SK-N-SH treated with all-trans-retinoic acid at 6 μM for 48 hours (cell line): ENCODE measurements at regions not wholly inside any gene's neighbourhood (a gene's known extent, or its start where the extent isn't known, plus 50 kb on each side); places are given as distances from the start of the nearest gene placed in this dataset.
A peak's percentile ranks its signal among the peaks of the same experiment; 100 is the strongest.

Source experiments
- ATAC-seq: fragments of 200-7000 bp; cut with Tn5 transposase; 3 replicates; pipeline ENCODE4 v1.9.1; 2020; ENCODE audit warnings: mild to moderate bottlenecking, moderate library complexity
- ARNTL ChIP-seq: fragments of 450-650 bp; formaldehyde crosslinking; IDR thresholded peaks from 2 replicates; pipeline ENCODE4 v1.5.0; 2020; ENCODE audit warnings: low read depth, mild to moderate bottlenecking, moderate library complexity, borderline replicate concordance
- BACH2 ChIP-seq: fragments of 250-450 bp; sonication (Bioruptor Pico); IDR thresholded peaks from 2 replicates; pipeline ENCODE4 v1.9.0; 2021; ENCODE audit warnings: mild to moderate bottlenecking, borderline replicate concordance
- CSDC2 ChIP-seq: fragments of 250-450 bp; sonication (Bioruptor Pico); IDR thresholded peaks from 2 replicates; pipeline ENCODE4 v1.5.0; 2020; ENCODE audit warnings: mild to moderate bottlenecking, moderate library complexity
- ESRRG ChIP-seq: fragments of 250-450 bp; sonication (Bioruptor Pico); IDR thresholded peaks from 2 replicates; pipeline ENCODE4 v1.6.1; 2021; ENCODE audit warnings: mild to moderate bottlenecking
- GLIS3 ChIP-seq: fragments of 250-450 bp; sonication (Bioruptor Pico); IDR thresholded peaks from 2 replicates; pipeline ENCODE4 v1.5.0; 2020; ENCODE audit warnings: mild to moderate bottlenecking, moderate library complexity
- ISL1 ChIP-seq: fragments of 250-450 bp; sonication (Bioruptor Pico); IDR thresholded peaks from 2 replicates; pipeline ENCODE4 v2.1.2; 2022; ENCODE audit warnings: mild to moderate bottlenecking, moderate library complexity
- OSR1 ChIP-seq: fragments of 250-450 bp; sonication (Bioruptor Pico); IDR thresholded peaks from 2 replicates; pipeline ENCODE4 v1.8.0; 2022; ENCODE audit warnings: moderate library complexity, mild to moderate bottlenecking, inconsistent platforms
- PPARA ChIP-seq: fragments of 250-450 bp; sonication (Bioruptor Pico); IDR thresholded peaks from 2 replicates; pipeline ENCODE4 v1.5.0; 2020; ENCODE audit warnings: mild to moderate bottlenecking, borderline replicate concordance
- RARB ChIP-seq: fragments of 250-450 bp; sonication (Bioruptor Pico); IDR thresholded peaks from 2 replicates; pipeline ENCODE4 v1.8.0; 2021; ENCODE audit warnings: mild to moderate bottlenecking, moderate library complexity
- SNAI2 ChIP-seq: fragments of 250-450 bp; sonication (Bioruptor Pico); IDR thresholded peaks from 2 replicates; pipeline ENCODE4 v1.5.0; 2020; ENCODE audit warnings: mild to moderate bottlenecking, moderate library complexity
- TCF4 ChIP-seq: fragments of 250-450 bp; sonication (Bioruptor Pico); IDR thresholded peaks from 2 replicates; pipeline ENCODE4 v1.8.0; 2021; ENCODE audit warnings: mild to moderate bottlenecking, moderate library complexity, borderline replicate concordance
- TOX ChIP-seq: fragments of 250-450 bp; sonication (Bioruptor Pico); IDR thresholded peaks from 2 replicates; pipeline ENCODE4 v1.8.0; 2021; ENCODE audit warnings: mild to moderate bottlenecking, moderate library complexity, borderline replicate concordance
- ZC3H10 ChIP-seq: fragments of 250-450 bp; sonication (Bioruptor Pico); IDR thresholded peaks from 2 replicates; pipeline ENCODE4 v1.5.1; 2021; ENCODE audit warnings: mild to moderate bottlenecking, moderate library complexity
- ZFP3 ChIP-seq: fragments of 250-450 bp; sonication (Bioruptor Pico); IDR thresholded peaks from 2 replicates; pipeline ENCODE4 v1.5.0; 2020; ENCODE audit warnings: mild to moderate bottlenecking, moderate library complexity
- ZFP30 ChIP-seq: fragments of 450-650 bp; formaldehyde crosslinking; IDR thresholded peaks from 2 replicates; pipeline ENCODE4 v1.5.0; 2022; ENCODE audit warnings: mild to moderate bottlenecking, moderate library complexity
- ZNF565 ChIP-seq: fragments of 450-650 bp; formaldehyde crosslinking; conservative IDR thresholded peaks from 2 replicates; pipeline ENCODE4 v1.5.0; 2020; ENCODE audit warnings: low read depth, mild to moderate bottlenecking, moderate library complexity
- ZNF70 ChIP-seq: fragments of 450-650 bp; formaldehyde crosslinking; IDR thresholded peaks from 2 replicates; pipeline ENCODE4 v1.5.0; 2020; ENCODE audit warnings: mild to moderate bottlenecking, moderate library complexity
- ZNF8 ChIP-seq: fragments of 450-650 bp; formaldehyde crosslinking; IDR thresholded peaks from 2 replicates; pipeline ENCODE4 v1.5.0; 2020; ENCODE audit warnings: mild to moderate bottlenecking, moderate library complexity
- TF ChIP-seq, protein P1 (sequence below): fragments of 250-450 bp; sonication (Bioruptor Pico); IDR thresholded peaks from 2 replicates; pipeline ENCODE4 v1.5.0; 2020; ENCODE audit warnings: mild to moderate bottlenecking, moderate library complexity
- TF ChIP-seq, protein P2 (sequence below): fragments of 250-450 bp; sonication (Bioruptor Pico); IDR thresholded peaks from 2 replicates; pipeline ENCODE4 v1.8.0; 2020; ENCODE audit warnings: mild to moderate bottlenecking, moderate library complexity, borderline replicate concordance
- TF ChIP-seq, protein P3 (sequence below): fragments of 250-450 bp; sonication (Bioruptor Pico); IDR thresholded peaks from 2 replicates; pipeline ENCODE4 v1.8.0; 2021; ENCODE audit warnings: low read depth, mild to moderate bottlenecking, moderate library complexity, borderline replicate concordance
- TF ChIP-seq, protein P4 (sequence below): fragments of 250-450 bp; sonication (Bioruptor Pico); IDR thresholded peaks from 2 replicates; pipeline ENCODE4 v1.5.1; 2021; ENCODE audit warnings: mild to moderate bottlenecking, moderate library complexity
- TF ChIP-seq, protein P5 (sequence below): fragments of 250-450 bp; sonication (Bioruptor Pico); IDR thresholded peaks from 2 replicates; pipeline ENCODE4 v1.5.1; 2020; ENCODE audit warnings: low read depth, mild to moderate bottlenecking, moderate library complexity

DNA sequence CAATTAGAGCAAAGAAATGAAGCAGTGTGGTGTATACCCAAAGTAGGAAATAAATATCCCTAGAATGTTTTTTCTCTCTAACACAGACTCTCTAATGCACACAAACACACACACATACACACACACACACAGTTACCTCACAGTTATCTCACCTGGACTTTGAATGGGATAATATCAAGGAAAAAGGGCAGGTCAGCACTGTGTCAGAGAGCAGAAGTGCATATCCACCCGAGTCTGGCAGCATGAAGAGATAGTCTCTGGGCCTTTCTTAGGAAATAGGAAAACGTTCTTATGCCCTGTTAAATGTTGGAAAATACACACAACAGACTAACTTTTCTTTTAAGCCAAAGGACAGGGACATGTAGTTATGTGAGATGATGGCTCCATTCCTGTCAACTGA is 162.0 kb downstream of the COL6A3 start:
- TF ChIP-seq ZFP30 (CRISPR knock-in tag): no peak
- no peak for TF ChIP-seq ZNF8
- no peak for TF ChIP-seq CSDC2
- no peak for TF ChIP-seq ARNTL (CRISPR knock-in tag)
- no peak for TF ChIP-seq ISL1 (CRISPR knock-in tag)
- TF ChIP-seq ZNF565 (CRISPR knock-in tag): no peak
- no peak for TF ChIP-seq SNAI2 (CRISPR knock-in tag)
- TF ChIP-seq TOX: no peak
- TF ChIP-seq BACH2 (CRISPR knock-in tag): no peak
- no peak for TF ChIP-seq RARB (CRISPR knock-in tag)
- TF ChIP-seq, protein P1, sequence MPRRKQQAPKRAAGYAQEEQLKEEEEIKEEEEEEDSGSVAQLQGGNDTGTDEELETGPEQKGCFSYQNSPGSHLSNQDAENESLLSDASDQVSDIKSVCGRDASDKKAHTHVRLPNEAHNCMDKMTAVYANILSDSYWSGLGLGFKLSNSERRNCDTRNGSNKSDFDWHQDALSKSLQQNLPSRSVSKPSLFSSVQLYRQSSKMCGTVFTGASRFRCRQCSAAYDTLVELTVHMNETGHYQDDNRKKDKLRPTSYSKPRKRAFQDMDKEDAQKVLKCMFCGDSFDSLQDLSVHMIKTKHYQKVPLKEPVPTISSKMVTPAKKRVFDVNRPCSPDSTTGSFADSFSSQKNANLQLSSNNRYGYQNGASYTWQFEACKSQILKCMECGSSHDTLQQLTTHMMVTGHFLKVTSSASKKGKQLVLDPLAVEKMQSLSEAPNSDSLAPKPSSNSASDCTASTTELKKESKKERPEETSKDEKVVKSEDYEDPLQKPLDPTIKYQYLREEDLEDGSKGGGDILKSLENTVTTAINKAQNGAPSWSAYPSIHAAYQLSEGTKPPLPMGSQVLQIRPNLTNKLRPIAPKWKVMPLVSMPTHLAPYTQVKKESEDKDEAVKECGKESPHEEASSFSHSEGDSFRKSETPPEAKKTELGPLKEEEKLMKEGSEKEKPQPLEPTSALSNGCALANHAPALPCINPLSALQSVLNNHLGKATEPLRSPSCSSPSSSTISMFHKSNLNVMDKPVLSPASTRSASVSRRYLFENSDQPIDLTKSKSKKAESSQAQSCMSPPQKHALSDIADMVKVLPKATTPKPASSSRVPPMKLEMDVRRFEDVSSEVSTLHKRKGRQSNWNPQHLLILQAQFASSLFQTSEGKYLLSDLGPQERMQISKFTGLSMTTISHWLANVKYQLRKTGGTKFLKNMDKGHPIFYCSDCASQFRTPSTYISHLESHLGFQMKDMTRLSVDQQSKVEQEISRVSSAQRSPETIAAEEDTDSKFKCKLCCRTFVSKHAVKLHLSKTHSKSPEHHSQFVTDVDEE (CRISPR knock-in tag): no peak
- no peak for TF ChIP-seq GLIS3
- TF ChIP-seq, protein P2, sequence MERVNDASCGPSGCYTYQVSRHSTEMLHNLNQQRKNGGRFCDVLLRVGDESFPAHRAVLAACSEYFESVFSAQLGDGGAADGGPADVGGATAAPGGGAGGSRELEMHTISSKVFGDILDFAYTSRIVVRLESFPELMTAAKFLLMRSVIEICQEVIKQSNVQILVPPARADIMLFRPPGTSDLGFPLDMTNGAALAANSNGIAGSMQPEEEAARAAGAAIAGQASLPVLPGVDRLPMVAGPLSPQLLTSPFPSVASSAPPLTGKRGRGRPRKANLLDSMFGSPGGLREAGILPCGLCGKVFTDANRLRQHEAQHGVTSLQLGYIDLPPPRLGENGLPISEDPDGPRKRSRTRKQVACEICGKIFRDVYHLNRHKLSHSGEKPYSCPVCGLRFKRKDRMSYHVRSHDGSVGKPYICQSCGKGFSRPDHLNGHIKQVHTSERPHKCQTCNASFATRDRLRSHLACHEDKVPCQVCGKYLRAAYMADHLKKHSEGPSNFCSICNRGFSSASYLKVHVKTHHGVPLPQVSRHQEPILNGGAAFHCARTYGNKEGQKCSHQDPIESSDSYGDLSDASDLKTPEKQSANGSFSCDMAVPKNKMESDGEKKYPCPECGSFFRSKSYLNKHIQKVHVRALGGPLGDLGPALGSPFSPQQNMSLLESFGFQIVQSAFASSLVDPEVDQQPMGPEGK (CRISPR knock-in tag): no peak
- TF ChIP-seq OSR1 (CRISPR knock-in tag): no peak
- ATAC-seq: no peak

DNA sequence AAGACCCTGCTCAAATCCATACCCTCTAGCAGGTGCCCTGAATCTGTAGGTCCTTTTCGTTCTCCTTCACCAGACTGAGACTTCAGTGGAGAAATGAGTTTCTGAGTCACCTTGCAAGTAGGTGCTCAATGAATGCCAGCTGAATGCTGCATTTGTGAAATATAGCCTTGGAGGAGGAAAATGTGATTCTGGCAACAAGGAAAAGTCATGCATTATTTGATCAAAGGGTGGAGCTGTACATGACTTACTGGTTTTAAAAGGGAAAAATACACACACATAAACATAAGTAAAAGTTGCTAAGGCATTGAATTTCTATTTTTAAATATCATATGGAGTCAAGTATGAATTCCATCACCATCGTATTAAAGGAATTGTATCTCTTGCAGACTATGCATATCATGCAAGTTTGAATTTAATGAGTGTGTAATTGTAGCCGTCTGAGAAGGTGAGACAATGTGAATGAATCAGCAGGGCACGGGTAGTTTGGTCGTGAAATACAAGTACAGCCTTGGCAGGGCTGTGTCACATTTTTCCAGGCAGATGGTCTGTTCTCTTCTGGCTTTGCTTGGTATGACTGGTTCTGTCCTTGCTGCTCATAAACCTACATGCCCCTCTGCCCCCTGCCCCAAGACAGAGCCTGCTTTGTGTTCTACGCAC is 160.8 kb downstream of the COL6A3 start:
- TF ChIP-seq ARNTL (CRISPR knock-in tag) (no peak), ZNF565 (CRISPR knock-in tag) (no peak), ZFP30 (CRISPR knock-in tag) (no peak), ISL1 (CRISPR knock-in tag) (no peak), GLIS3 (no peak)
- TF ChIP-seq, protein P3, sequence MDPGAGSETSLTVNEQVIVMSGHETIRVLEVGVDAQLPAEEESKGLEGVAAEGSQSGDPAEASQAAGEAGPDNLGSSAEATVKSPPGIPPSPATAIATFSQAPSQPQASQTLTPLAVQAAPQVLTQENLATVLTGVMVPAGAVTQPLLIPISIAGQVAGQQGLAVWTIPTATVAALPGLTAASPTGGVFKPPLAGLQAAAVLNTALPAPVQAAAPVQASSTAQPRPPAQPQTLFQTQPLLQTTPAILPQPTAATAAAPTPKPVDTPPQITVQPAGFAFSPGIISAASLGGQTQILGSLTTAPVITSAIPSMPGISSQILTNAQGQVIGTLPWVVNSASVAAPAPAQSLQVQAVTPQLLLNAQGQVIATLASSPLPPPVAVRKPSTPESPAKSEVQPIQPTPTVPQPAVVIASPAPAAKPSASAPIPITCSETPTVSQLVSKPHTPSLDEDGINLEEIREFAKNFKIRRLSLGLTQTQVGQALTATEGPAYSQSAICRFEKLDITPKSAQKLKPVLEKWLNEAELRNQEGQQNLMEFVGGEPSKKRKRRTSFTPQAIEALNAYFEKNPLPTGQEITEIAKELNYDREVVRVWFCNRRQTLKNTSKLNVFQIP (CRISPR knock-in tag): no peak
- TF ChIP-seq, all 23 proteins: peak for 0
- peak; percentile 33 for ATAC-seq

DNA sequence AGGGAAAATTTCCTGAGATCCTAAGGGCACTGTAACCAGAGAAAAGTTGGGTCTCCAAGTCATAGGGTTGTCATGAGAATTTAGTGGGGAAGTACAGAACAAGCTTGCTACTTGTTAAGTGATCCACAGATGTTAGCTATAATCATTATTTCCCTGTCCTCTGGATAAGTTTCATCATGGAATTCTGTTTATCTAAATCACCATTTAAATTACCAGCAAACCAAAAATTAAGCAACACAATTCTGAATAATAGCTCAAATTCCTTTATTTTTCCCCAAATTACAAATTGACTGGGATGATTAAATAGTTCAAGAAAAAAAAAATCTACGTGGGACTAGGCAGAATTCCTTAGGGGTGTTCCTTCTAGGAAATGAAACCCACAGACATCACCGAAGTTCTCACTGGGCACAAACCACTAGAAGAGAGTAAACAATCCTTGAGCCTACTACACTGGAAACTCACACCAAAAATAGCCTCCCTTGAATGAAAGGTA is 159.5 kb downstream of the COL6A3 start:
- no peak for ATAC-seq
- TF ChIP-seq BACH2 (CRISPR knock-in tag): no peak
- TF ChIP-seq, protein P4, sequence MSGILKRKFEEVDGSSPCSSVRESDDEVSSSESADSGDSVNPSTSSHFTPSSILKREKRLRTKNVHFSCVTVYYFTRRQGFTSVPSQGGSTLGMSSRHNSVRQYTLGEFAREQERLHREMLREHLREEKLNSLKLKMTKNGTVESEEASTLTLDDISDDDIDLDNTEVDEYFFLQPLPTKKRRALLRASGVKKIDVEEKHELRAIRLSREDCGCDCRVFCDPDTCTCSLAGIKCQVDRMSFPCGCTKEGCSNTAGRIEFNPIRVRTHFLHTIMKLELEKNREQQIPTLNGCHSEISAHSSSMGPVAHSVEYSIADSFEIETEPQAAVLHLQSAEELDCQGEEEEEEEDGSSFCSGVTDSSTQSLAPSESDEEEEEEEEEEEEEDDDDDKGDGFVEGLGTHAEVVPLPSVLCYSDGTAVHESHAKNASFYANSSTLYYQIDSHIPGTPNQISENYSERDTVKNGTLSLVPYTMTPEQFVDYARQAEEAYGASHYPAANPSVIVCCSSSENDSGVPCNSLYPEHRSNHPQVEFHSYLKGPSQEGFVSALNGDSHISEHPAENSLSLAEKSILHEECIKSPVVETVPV (CRISPR knock-in tag): no peak
- no peak for TF ChIP-seq ZNF8
- no peak for TF ChIP-seq TOX
- TF ChIP-seq ESRRG (CRISPR knock-in tag): no peak
- no peak for TF ChIP-seq CSDC2
- TF ChIP-seq GLIS3: no peak
- TF ChIP-seq ISL1 (CRISPR knock-in tag): no peak
- TF ChIP-seq ZFP3: no peak
- TF ChIP-seq, protein P5, sequence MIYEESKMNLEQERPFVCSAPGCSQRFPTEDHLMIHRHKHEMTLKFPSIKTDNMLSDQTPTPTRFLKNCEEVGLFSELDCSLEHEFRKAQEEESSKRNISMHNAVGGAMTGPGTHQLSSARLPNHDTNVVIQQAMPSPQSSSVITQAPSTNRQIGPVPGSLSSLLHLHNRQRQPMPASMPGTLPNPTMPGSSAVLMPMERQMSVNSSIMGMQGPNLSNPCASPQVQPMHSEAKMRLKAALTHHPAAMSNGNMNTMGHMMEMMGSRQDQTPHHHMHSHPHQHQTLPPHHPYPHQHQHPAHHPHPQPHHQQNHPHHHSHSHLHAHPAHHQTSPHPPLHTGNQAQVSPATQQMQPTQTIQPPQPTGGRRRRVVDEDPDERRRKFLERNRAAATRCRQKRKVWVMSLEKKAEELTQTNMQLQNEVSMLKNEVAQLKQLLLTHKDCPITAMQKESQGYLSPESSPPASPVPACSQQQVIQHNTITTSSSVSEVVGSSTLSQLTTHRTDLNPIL: no peak
- TF ChIP-seq, protein P3 (CRISPR knock-in tag): no peak
- no peak for TF ChIP-seq ZNF565 (CRISPR knock-in tag)
- no peak for TF ChIP-seq ZC3H10
- no peak for TF ChIP-seq TCF4 (CRISPR knock-in tag)
- TF ChIP-seq PPARA (CRISPR knock-in tag): no peak
- no peak for TF ChIP-seq ZNF70 (CRISPR knock-in tag)
- TF ChIP-seq RARB (CRISPR knock-in tag): no peak
